NCI-H146 (cell line): ENCODE measurements at regions not wholly inside any gene's neighbourhood (a gene's known extent, or its start where the extent isn't known, plus 50 kb on each side); places are given as distances from the start of the nearest gene placed in this dataset.

Experiments
- DNase-seq: peaks from one replicate; lab custom pipeline; 2025; lab: John Stamatoyannopoulos, UW

- DNase-seq: peak; percentile 23
Measured at GRCh38 chr5:89457411-89458331, 574.7 kb upstream of the MEF2C start.

GRCh38 chr5:89452081-89452480, 569.1 kb upstream of the MEF2C start:
- DNase-seq: no peak

- no peak for DNase-seq
Measured at GRCh38 chr5:89451263-89451662, 568.3 kb upstream of the MEF2C start.

GRCh38 chr5:89450149-89450538, 567.2 kb upstream of the MEF2C start:
- DNase-seq: peak; percentile 43

- peak; percentile 59 for DNase-seq
Measured at GRCh38 chr5:89449392-89450148, 566.6 kb upstream of the MEF2C start.

- no peak for DNase-seq
Measured at GRCh38 chr5:89447027-89447426, 564.0 kb upstream of the MEF2C start.

- DNase-seq: no peak
Measured at GRCh38 chr5:89445106-89445745, 562.2 kb upstream of the MEF2C start.

GRCh38 chr5:89444088-89444487, 561.1 kb upstream of the MEF2C start:
- DNase-seq: no peak

GRCh38 chr5:89443508-89443907, 560.5 kb upstream of the MEF2C start:
- DNase-seq: no peak

- DNase-seq: no peak
Measured at GRCh38 chr5:89441965-89442364, 559.0 kb upstream of the MEF2C start.

- DNase-seq: no peak
Measured at GRCh38 chr5:89440670-89441069, 557.7 kb upstream of the MEF2C start.

- peak; percentile 35 for DNase-seq
Measured at GRCh38 chr5:89437450-89438435, 554.8 kb upstream of the MEF2C start.

GRCh38 chr5:89436464-89436863, 553.5 kb upstream of the MEF2C start:
- no peak for DNase-seq

GRCh38 chr5:89435347-89435746, 552.4 kb upstream of the MEF2C start:
- DNase-seq: no peak

- DNase-seq: no peak
Measured at GRCh38 chr5:89428624-89429023, 545.6 kb upstream of the MEF2C start.

- no peak for DNase-seq
Measured at GRCh38 chr5:89425062-89425461, 542.1 kb upstream of the MEF2C start.

- DNase-seq: no peak
Measured at GRCh38 chr5:89421035-89421434, 538.1 kb upstream of the MEF2C start.

GRCh38 chr5:89418407-89419085, 535.6 kb upstream of the MEF2C start:
- DNase-seq: no peak

GRCh38 chr5:89417990-89418389, 535.0 kb upstream of the MEF2C start:
- DNase-seq: no peak

- no peak for DNase-seq
Measured at GRCh38 chr5:89417515-89417914, 534.5 kb upstream of the MEF2C start.

GRCh38 chr5:89411891-89412290, 528.9 kb upstream of the MEF2C start:
- DNase-seq: no peak
